Endothelial cell of umbilical vein (primary cell): ENCODE measurements at regions not wholly inside any gene's neighbourhood (a gene's known extent, or its start where the extent isn't known, plus 50 kb on each side); places are given as distances from the start of the nearest gene placed in this dataset.

Source experiments
- BruUV-seq: library from RNA; stranded (reverse); fragments of 400-500 nt; replicated peaks from 2 replicates; lab custom pipeline; 2021; lab: Mats Ljungman, UMichigan
- CTCF ChIA-PET: fragments of 300-600, 350-600 bp; sonication (Branson Sonifier 250); formaldehyde crosslinking; loops from one replicate; lab custom pipeline; 2021; ENCODE audit warnings: antibody characterized with exemption, inconsistent platforms; lab: Charles Lee
- POLR2A ChIA-PET: fragments of 300-600, 350-600 bp; sonication (Branson Sonifier 250); formaldehyde crosslinking; loops from one replicate; lab custom pipeline; 2021; ENCODE audit warnings: antibody characterized with exemption, inconsistent platforms; lab: Charles Lee
- DNase-seq: peaks from one replicate; pipeline ENCODE4 v3.0.0-alpha.2; 2011; ENCODE audit warnings: low read depth, low spot score
- FAIRE-seq: peaks from 2 replicates; lab custom pipeline; 2011; peaks lifted over from hg19 to GRCh38; lab: Jason Lieb, UNC
- H2AFZ ChIP-seq: 2 replicates; pipeline ENCODE4 v1.6.0; 2012; ENCODE audit warnings: low read depth, low read length, control low read depth, inconsistent platforms
- H3K27ac ChIP-seq: 2 replicates; pipeline ENCODE4 v1.5.1; 2011; ENCODE audit warnings: low read depth, mild to moderate bottlenecking, control low read depth, low read length, moderate library complexity; ENCODE audit not compliant: insufficient read depth
- H3K27me3 ChIP-seq, 2 experiments: 2 replicates each; pipeline versions ENCODE4 v1.6.0 to v1.6.1; 2011; ENCODE audit warnings: low read length in 2 of 2, mixed read lengths in 1 of 2; ENCODE audit not compliant: control insufficient read depth in 2 of 2, insufficient read depth in 2 of 2
- H3K36me3 ChIP-seq, 2 experiments: 2 replicates in 1 of 2; 3 replicates in 1 of 2; pipeline ENCODE4 v1.5.1; 2011; ENCODE audit warnings: low read length in 2 of 2, mild to moderate bottlenecking in 1 of 2, moderate library complexity in 1 of 2; ENCODE audit not compliant: control insufficient read depth in 2 of 2, insufficient read depth in 2 of 2; ENCODE audit errors: extremely low read depth in 1 of 2
- H3K4me1 ChIP-seq: 3 replicates; pipeline ENCODE4 v1.5.1; 2011; ENCODE audit warnings: mild to moderate bottlenecking, low read length; ENCODE audit not compliant: control insufficient read depth, insufficient read depth; ENCODE audit errors: extremely low read depth
- H3K4me2 ChIP-seq: 2 replicates; pipeline ENCODE4 v1.6.1; 2011; ENCODE audit warnings: low read length, control low read depth, mixed read lengths; ENCODE audit not compliant: insufficient read depth
- H3K4me3 ChIP-seq, 3 experiments: fragments of 200-600 bp in 1 of 3; sonication (generic), shearing (Covaris generic) in 1 of 3; replicated peaks in 1 of 3; 2 replicates each; pipeline ENCODE4 v1.5.1; 2011 to 2016; ENCODE audit warnings: control low read depth in 3 of 3, low read length in 3 of 3, mild to moderate bottlenecking in 2 of 3, inconsistent platforms in 1 of 3, low read depth in 1 of 3, moderate library complexity in 1 of 3; ENCODE audit not compliant: insufficient read depth in 1 of 3
- H3K79me2 ChIP-seq: 2 replicates; pipeline ENCODE4 v1.6.0; 2012; ENCODE audit warnings: low read length, inconsistent platforms; ENCODE audit not compliant: control insufficient read depth, insufficient read depth
- H3K9ac ChIP-seq: replicated peaks from 2 replicates; pipeline ENCODE3; 2011; ENCODE audit warnings: low read length, control low read depth; ENCODE audit not compliant: insufficient read depth; ENCODE audit errors: extremely low read depth
- H3K9me1 ChIP-seq: replicated peaks from 3 replicates; pipeline ENCODE4 v1.6.0; 2011; ENCODE audit warnings: mild to moderate bottlenecking, low read length; ENCODE audit not compliant: control insufficient read depth, insufficient read depth; ENCODE audit errors: extremely low read depth
- H3K9me3 ChIP-seq: replicated peaks from 2 replicates; pipeline ENCODE4 v1.5.1; 2012; ENCODE audit warnings: low read length, inconsistent platforms; ENCODE audit not compliant: control insufficient read depth, insufficient read depth
- H4K20me1 ChIP-seq: replicated peaks from 2 replicates; pipeline ENCODE3; 2011; ENCODE audit warnings: mild to moderate bottlenecking, low read length; ENCODE audit not compliant: control insufficient read depth, insufficient read depth; ENCODE audit errors: extremely low read depth
- CTCF ChIP-seq, 2 donors: IDR thresholded peaks; 1 replicate in 1 of 2; 2 replicates in 1 of 2; pipeline ENCODE4 v1.5.1; 2011; ENCODE audit warnings: low read length in 2 of 2, mild to moderate bottlenecking in 2 of 2, moderate library complexity in 2 of 2, control low read depth in 1 of 2, inconsistent platforms in 1 of 2, low read depth in 1 of 2; ENCODE audit not compliant: insufficient read depth in 1 of 2; ENCODE audit errors: extremely low read depth in 1 of 2
- EZH2 ChIP-seq: IDR thresholded peaks from 2 replicates; pipeline ENCODE4 v1.6.1; 2012; ENCODE audit warnings: borderline replicate concordance, low read depth, mild to moderate bottlenecking, moderate library complexity, low read length, inconsistent platforms; ENCODE audit not compliant: severe bottlenecking
- FOS ChIP-seq: IDR thresholded peaks from 2 replicates; pipeline ENCODE4 v1.6.1; 2011; ENCODE audit warnings: mild to moderate bottlenecking, low read length, moderate library complexity, borderline replicate concordance; ENCODE audit not compliant: insufficient read depth
- GATA2 ChIP-seq: IDR thresholded peaks from 2 replicates; pipeline ENCODE4 v1.7.0; 2011; ENCODE audit warnings: low read depth, mild to moderate bottlenecking, moderate library complexity, mixed read lengths, low read length; ENCODE audit not compliant: insufficient read length, insufficient read depth
- JUN ChIP-seq: IDR thresholded peaks from 2 replicates; pipeline ENCODE4 v1.6.1; 2011; ENCODE audit warnings: borderline replicate concordance, low read depth; ENCODE audit not compliant: insufficient read length, insufficient read depth
- MAX ChIP-seq: IDR thresholded peaks from 2 replicates; pipeline ENCODE4 v1.6.1; 2011; ENCODE audit not compliant: insufficient read depth, insufficient read length
- MYC ChIP-seq: IDR thresholded peaks from one replicate; pipeline ENCODE4 v1.6.1; 2011; ENCODE audit warnings: mild to moderate bottlenecking, low read depth, low read length
- POLR2A ChIP-seq: IDR thresholded peaks from 2 replicates; pipeline ENCODE4 v1.6.1; 2012; ENCODE audit warnings: low read depth, mild to moderate bottlenecking, control low read depth, low read length
- POLR2AphosphoS5 ChIP-seq: IDR thresholded peaks from 2 replicates; pipeline ENCODE4 v1.6.1; 2012; ENCODE audit warnings: low read depth, mild to moderate bottlenecking, control low read depth, low read length, moderate library complexity; ENCODE audit not compliant: insufficient read depth
- dilution Hi-C: fragments of 300-500 bp; cut with MboI; formaldehyde crosslinking; loops from one replicate; pipeline ENCODE4 v1.15.0; 2019; ENCODE audit warnings: low sequenced_read_pairs; ENCODE audit not compliant: extremely low pct_ligation_motif_present
- intact Hi-C: fragments of 100-400 bp; cut with micrococcal nuclease; formaldehyde crosslinking; loops from one replicate; pipeline ENCODE4 v1.10.0; 2022

- H3K4me1 ChIP-seq: no peaks in the 10 kb centered on the region
- H3K9ac ChIP-seq: no peak overlapping the region
- H3K9me1 ChIP-seq: no peaks in the 10 kb centered on the region
- no peaks in the 10 kb centered on the region for H3K79me2 ChIP-seq
- no peak for TF ChIP-seq MAX
- TF ChIP-seq POLR2AphosphoS5: no peak
- no peak for TF ChIP-seq FOS
- TF ChIP-seq CTCF (IDR thresholded peaks at IDR 0.05; ENCODE audit: extremely low read depth in 1 of 2, insufficient read depth in 1 of 2, low read depth in 1 of 2, low read length in 2 of 2): no peak
- TF ChIP-seq POLR2A: no peak
- TF ChIP-seq MYC: no peak
- no peak for TF ChIP-seq EZH2
- no peak for TF ChIP-seq GATA2
- TF ChIP-seq JUN: no peak
- FAIRE-seq (no peak), DNase-seq (no peak)
- no TSS peak for BruUV-seq
- dilution Hi-C loops: no loop called here
- H3K36me3 ChIP-seq: no peaks in the 10 kb centered on the region
- H3K27ac ChIP-seq: no peak overlapping the region
- H4K20me1 ChIP-seq: no peaks in the 10 kb centered on the region
- ChIA-PET CTCF (no interaction called here), POLR2A (no interaction called here)
- no peak overlapping the region for H3K4me3 ChIP-seq
- H3K27me3 ChIP-seq: no peaks in the 10 kb centered on the region
- no peak overlapping the region for H2AFZ ChIP-seq
- no peak overlapping the region for H3K4me2 ChIP-seq
- intact Hi-C loops: no loop called here
- peaks cover 2% of the 10 kb centered on the region for H3K9me3 ChIP-seq
Observed at GRCh38 chr2:22513563-22513962, 871.4 kb upstream of the KLHL29 start.
